BLaER1 treated with 17β-estradiol and CSF1 and Interleukin-3, amounts not matched to agents 10 nM and 100 nM (cell line): ENCODE measurements at regions not wholly inside any gene's neighbourhood (a gene's known extent, or its start where the extent isn't known, plus 50 kb on each side); places are given as distances from the start of the nearest gene placed in this dataset.

ENCODE experiments used
- H3K27ac ChIP-seq, 11 experiments: shearing (Covaris generic); formaldehyde crosslinking; 2 replicates each; pipeline ENCODE4 v1.8.1; 2022
- H3K27me3 ChIP-seq, 11 experiments: shearing (Covaris generic); formaldehyde crosslinking; 2 replicates each; pipeline ENCODE4 v1.8.1; 2022
- H3K36me3 ChIP-seq, 11 experiments: shearing (Covaris generic); formaldehyde crosslinking; 2 replicates each; pipeline ENCODE4 v1.8.1; 2022
- H3K4me1 ChIP-seq, 10 experiments: shearing (Covaris generic); formaldehyde crosslinking; 2 replicates each; pipeline ENCODE4 v1.8.1; 2022
- H3K4me2 ChIP-seq, 11 experiments: shearing (Covaris generic); formaldehyde crosslinking; 2 replicates each; pipeline ENCODE4 v1.8.1; 2022
- H3K4me3 ChIP-seq, 10 experiments: shearing (Covaris generic); formaldehyde crosslinking; 2 replicates each; pipeline ENCODE4 v1.8.1; 2022
- H3K9ac ChIP-seq, 11 experiments: shearing (Covaris generic); formaldehyde crosslinking; 2 replicates each; pipeline ENCODE4 v1.8.1; 2022
- H3K9me3 ChIP-seq, 11 experiments: shearing (Covaris generic); formaldehyde crosslinking; replicated peaks in 1 of 11; 2 replicates each; pipeline ENCODE4 v1.8.1; 2022
- H4K20me1 ChIP-seq, 11 experiments: shearing (Covaris generic); formaldehyde crosslinking; 2 replicates each; pipeline ENCODE4 v1.8.1; 2022
- Cebpa-rat ChIP-seq, 11 experiments: shearing (Covaris generic); IDR thresholded peaks; 2 replicates each; pipeline ENCODE4 v1.8.1; 2022

- no peak overlapping the region for H3K9ac ChIP-seq
Observed at GRCh38 chr6:23418095-23418494, 707.9 kb upstream of the NRSN1 start.

DNA sequence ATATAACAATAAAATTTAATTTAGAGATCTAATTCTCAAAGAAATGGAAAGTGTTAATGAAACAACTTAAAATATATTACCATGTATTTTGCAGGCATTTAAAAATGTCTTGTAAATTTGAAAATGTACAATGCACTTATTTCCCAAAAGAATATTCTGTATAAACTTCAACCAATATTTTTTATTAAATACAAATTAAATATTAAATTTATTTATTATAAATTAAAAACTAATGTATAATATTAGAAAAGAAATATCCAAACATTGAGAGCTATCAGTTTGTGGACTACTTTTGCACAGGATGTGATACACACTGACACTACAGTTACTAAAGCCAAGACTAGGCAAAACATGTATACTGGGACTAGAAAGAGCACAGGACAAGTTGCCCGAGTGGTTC is 707.0 kb upstream of the NRSN1 start:
- H3K9ac ChIP-seq = no peak overlapping the region
- H3K9me3 ChIP-seq = no peaks in the 10 kb centered on the region
- no peak overlapping the region for H3K4me2 ChIP-seq
- H3K4me1 ChIP-seq = peaks cover 6 to 11% (median 7%) of the 10 kb centered on the region in 10 experiments; a peak in 18 of 20 replicates
- H3K36me3 ChIP-seq = no peaks in the 10 kb centered on the region
- no peaks in the 10 kb centered on the region for H3K27me3 ChIP-seq
- H4K20me1 ChIP-seq = no peaks in the 10 kb centered on the region
- no peak overlapping the region for H3K27ac ChIP-seq
- no peak for TF ChIP-seq Cebpa-rat (IDR thresholded peaks at IDR 0.05)
- no peak overlapping the region for H3K4me3 ChIP-seq

More at GRCh38 chr6:23418095-23418494, 707.9 kb upstream of the NRSN1 start:
- Histone ChIP-seq H3K27ac (no peak overlapping the region), H3K9me3 (no peaks in the 10 kb centered on the region), H3K4me3 (no peak overlapping the region), H3K27me3 (no peaks in the 10 kb centered on the region), H3K4me1 (peaks cover 11 to 21% (median 16%) of the 10 kb centered on the region in 10 experiments; a peak in 18 of 20 replicates), H3K4me2 (no peak overlapping the region), H3K36me3 (no peaks in the 10 kb centered on the region), H4K20me1 (no peaks in the 10 kb centered on the region)
- TF ChIP-seq Cebpa-rat (IDR thresholded peaks at IDR 0.05) = no peak

DNA sequence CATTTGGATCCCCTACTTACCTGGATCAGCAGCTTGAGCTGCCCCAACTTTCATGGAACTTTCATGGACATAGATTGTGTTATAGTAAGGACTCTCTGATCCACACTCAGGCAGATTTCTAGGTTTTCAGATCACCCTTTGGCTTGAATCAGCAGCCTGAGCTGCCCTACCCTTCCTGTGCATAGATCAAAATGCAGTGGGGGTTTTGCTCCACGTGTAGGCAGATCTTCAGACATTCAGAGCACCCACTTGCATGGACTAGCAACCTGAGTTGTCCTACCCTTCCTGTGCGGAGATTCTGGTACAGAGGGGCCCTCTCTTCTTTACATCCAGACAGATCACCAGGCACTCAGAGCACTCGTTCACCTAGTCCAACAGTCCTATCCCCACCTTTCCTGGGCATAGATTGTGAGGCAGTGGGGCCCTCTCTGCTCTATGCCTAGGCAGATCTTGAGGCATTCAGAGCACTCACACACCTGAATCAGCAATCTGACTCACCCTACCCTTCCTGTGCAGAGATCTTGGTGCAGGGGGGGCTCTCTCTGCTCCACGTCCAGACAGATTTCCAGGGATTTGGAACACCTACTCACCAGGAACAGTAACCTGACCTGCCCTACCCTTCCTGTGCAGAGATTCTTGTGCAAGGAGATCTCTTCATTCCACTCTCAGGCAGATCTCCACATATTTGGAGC is 705.2 kb upstream of the NRSN1 start:
- no peaks in the 10 kb centered on the region for H3K36me3 ChIP-seq
- H3K4me1 ChIP-seq = 0 out of 20 replicates have a peak, but pooled peaks cover 0 to 4% (median 0%) of the 10 kb centered on the region in 10 experiments
- no peaks in the 10 kb centered on the region for H4K20me1 ChIP-seq
- H3K9ac ChIP-seq = no peak overlapping the region
- no peak overlapping the region for H3K4me2 ChIP-seq
- H3K27me3 ChIP-seq = no peaks in the 10 kb centered on the region
- no peaks in the 10 kb centered on the region for H3K9me3 ChIP-seq
- H3K4me3 ChIP-seq = no peak overlapping the region
- H3K27ac ChIP-seq = no peak overlapping the region
- TF ChIP-seq Cebpa-rat (IDR thresholded peaks at IDR 0.05) = no peak

- Histone ChIP-seq H3K36me3 (no peaks in the 10 kb centered on the region), H3K4me2 (no peak overlapping the region), H3K27ac (no peak overlapping the region), H3K9me3 (no peaks in the 10 kb centered on the region), H4K20me1 (no peaks in the 10 kb centered on the region), H3K9ac (no peak overlapping the region), H3K4me3 (no peak overlapping the region), H3K27me3 (no peaks in the 10 kb centered on the region), H3K4me1 (no peaks in the 10 kb centered on the region)
- TF ChIP-seq Cebpa-rat (IDR thresholded peaks at IDR 0.05) = no peak
Observed at GRCh38 chr6:23424584-23424983, 701.4 kb upstream of the NRSN1 start.

- H3K9ac ChIP-seq = no peak overlapping the region
- H3K4me3 ChIP-seq = no peak overlapping the region
- no peaks in the 10 kb centered on the region for H4K20me1 ChIP-seq
- H3K27me3 ChIP-seq = no peaks in the 10 kb centered on the region
- H3K27ac ChIP-seq = no peak overlapping the region
- peaks cover 0 to 10% (median 5%) of the 10 kb centered on the region in 11 experiments; a peak in 6 of 22 replicates for H3K9me3 ChIP-seq
- H3K36me3 ChIP-seq = no peaks in the 10 kb centered on the region
- H3K4me1 ChIP-seq = no peaks in the 10 kb centered on the region
- H3K4me2 ChIP-seq = no peak overlapping the region
- no peak for TF ChIP-seq Cebpa-rat (IDR thresholded peaks at IDR 0.05)
Observed at GRCh38 chr6:23435126-23435525, 690.9 kb upstream of the NRSN1 start.

- H3K4me1 ChIP-seq = no peaks in the 10 kb centered on the region
- H3K9ac ChIP-seq = no peak overlapping the region
- no peak for TF ChIP-seq Cebpa-rat (IDR thresholded peaks at IDR 0.05)
- no peaks in the 10 kb centered on the region for H3K27me3 ChIP-seq
- no peak overlapping the region for H3K4me3 ChIP-seq
- no peaks in the 10 kb centered on the region for H3K36me3 ChIP-seq
- no peak overlapping the region for H3K27ac ChIP-seq
- H3K9me3 ChIP-seq = peaks cover 0 to 10% (median 5%) of the 10 kb centered on the region in 11 experiments; a peak in 6 of 22 replicates
- no peaks in the 10 kb centered on the region for H4K20me1 ChIP-seq
- H3K4me2 ChIP-seq = no peak overlapping the region
Observed at GRCh38 chr6:23435798-23436197, 690.2 kb upstream of the NRSN1 start.

GRCh38 chr6:23441808-23442461 is 684.1 kb upstream of the NRSN1 start:
- Histone ChIP-seq H4K20me1 (no peaks in the 10 kb centered on the region), H3K27me3 (no peaks in the 10 kb centered on the region), H3K4me1 (no peaks in the 10 kb centered on the region), H3K9me3 (no peaks in the 10 kb centered on the region), H3K27ac (no peak overlapping the region), H3K4me2 (no peak overlapping the region), H3K36me3 (no peaks in the 10 kb centered on the region), H3K4me3 (no peak overlapping the region), H3K9ac (no peak overlapping the region)
- no peak for TF ChIP-seq Cebpa-rat (IDR thresholded peaks at IDR 0.05)

DNA sequence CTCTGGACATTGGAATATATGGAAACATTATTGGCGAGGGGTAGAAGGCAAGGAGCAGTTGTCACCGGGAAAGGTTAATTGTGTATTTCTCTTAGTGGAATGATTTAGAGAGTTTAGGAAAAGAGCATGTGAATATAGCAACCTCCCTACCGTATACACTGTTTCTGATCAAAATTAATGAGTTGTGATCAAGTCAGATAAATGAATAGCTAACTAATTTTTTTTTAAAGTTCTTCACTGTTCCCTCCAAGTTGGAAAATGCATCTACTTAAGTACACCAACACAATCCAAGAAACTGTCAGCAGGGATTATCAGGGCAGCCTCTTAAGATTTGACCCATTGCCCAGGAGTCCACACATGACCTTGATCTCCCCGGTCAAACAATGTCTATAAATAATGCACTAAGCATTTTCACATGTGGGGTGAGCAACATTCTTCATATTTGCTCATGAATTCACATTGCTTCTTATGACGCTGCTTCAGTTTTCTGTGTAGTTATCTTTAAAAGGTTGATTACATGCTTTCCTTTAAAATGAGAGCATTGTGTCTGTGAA is 680.8 kb upstream of the NRSN1 start:
- H3K4me2 ChIP-seq = no peak overlapping the region
- H3K9ac ChIP-seq = no peak overlapping the region
- no peak for TF ChIP-seq Cebpa-rat (IDR thresholded peaks at IDR 0.05)
- H3K4me3 ChIP-seq = no peak overlapping the region
- H3K27ac ChIP-seq = no peak overlapping the region
- H3K36me3 ChIP-seq = no peaks in the 10 kb centered on the region
- no peaks in the 10 kb centered on the region for H4K20me1 ChIP-seq
- H3K4me1 ChIP-seq = no peaks in the 10 kb centered on the region
- no peaks in the 10 kb centered on the region for H3K9me3 ChIP-seq
- no peaks in the 10 kb centered on the region for H3K27me3 ChIP-seq

DNA sequence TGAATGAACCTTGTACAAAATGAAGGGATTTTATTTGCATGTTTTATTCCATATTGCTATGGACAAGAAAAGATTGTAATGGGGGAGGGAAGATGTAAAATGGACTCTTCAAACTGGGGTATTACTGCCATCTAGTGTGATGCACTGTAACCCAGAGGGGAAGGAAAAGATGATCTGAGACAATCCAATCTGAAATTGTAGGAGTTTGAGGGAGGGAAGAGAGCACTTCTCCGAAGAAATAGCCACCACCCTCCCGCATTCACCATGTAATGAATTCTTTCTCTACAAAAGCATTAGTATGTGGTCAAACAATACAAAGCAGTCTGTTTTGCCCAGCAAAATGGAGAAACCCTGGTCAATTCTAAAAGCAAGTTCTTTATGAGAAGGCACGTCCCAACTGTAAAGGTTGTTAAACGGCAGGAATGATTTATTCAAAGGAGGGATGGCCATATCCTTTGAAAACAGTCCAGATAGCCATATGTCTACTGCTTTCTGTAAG is 679.5 kb upstream of the NRSN1 start:
- no peaks in the 10 kb centered on the region for H4K20me1 ChIP-seq
- no peak for TF ChIP-seq Cebpa-rat (IDR thresholded peaks at IDR 0.05)
- no peaks in the 10 kb centered on the region for H3K36me3 ChIP-seq
- H3K9ac ChIP-seq = no peak overlapping the region
- no peak overlapping the region for H3K4me3 ChIP-seq
- H3K27ac ChIP-seq = no peak overlapping the region
- no peaks in the 10 kb centered on the region for H3K27me3 ChIP-seq
- H3K4me2 ChIP-seq = no peak overlapping the region
- H3K4me1 ChIP-seq = no peaks in the 10 kb centered on the region
- no peaks in the 10 kb centered on the region for H3K9me3 ChIP-seq
